GM23338 (cell line): ENCODE measurements at regions not wholly inside any gene's neighbourhood (a gene's known extent, or its start where the extent isn't known, plus 50 kb on each side); places are given as distances from the start of the nearest gene placed in this dataset.

Experiments
- ATAC-seq: fragments of 200-7000 bp; cut with Tn5 transposase; 3 replicates; pipeline ENCODE4 v1.9.1; 2020
- DNase-seq: peaks from one replicate; pipeline ENCODE4 v3.0.0-alpha.2; 2015; ENCODE audit warnings: low spot score
- H2AFZ ChIP-seq: fragments of 200-600 bp; sonication (generic); 2 replicates; pipeline ENCODE4 v1.8.0; 2016; ENCODE audit warnings: antibody characterized with exemption, mild to moderate bottlenecking, moderate library complexity
- H3F3A ChIP-seq: fragments of 200-600 bp; sonication (generic); replicated peaks from 2 replicates; pipeline ENCODE4 v1.8.0; 2017; ENCODE audit warnings: antibody characterized with exemption, mixed run types, low read depth
- H3K27ac ChIP-seq: fragments of 200-600 bp; sonication (generic); 2 replicates; pipeline ENCODE4 v1.6.1; 2016; ENCODE audit warnings: low read depth
- H3K27me3 ChIP-seq: fragments of 200-600 bp; sonication (generic); 2 replicates; pipeline ENCODE4 v1.8.0; 2016; ENCODE audit warnings: mild to moderate bottlenecking, mixed run types, moderate library complexity; ENCODE audit not compliant: insufficient read depth
- H3K36me3 ChIP-seq: fragments of 200-600 bp; sonication (generic); 2 replicates; pipeline ENCODE4 v1.8.0; 2016; ENCODE audit warnings: mild to moderate bottlenecking; ENCODE audit not compliant: insufficient read depth
- H3K4me1 ChIP-seq: fragments of 200-600 bp; sonication (generic); 2 replicates; pipeline ENCODE4 v1.8.0; 2016; ENCODE audit warnings: mild to moderate bottlenecking, moderate library complexity; ENCODE audit not compliant: insufficient read depth
- H3K4me2 ChIP-seq: fragments of 200-600 bp; sonication (generic); 2 replicates; pipeline ENCODE4 v1.7.1; 2017; ENCODE audit warnings: mixed run types
- H3K4me3 ChIP-seq: fragments of 200-600 bp; sonication (generic); 2 replicates; pipeline ENCODE4 v1.6.1; 2016; ENCODE audit warnings: mixed run types
- H3K79me2 ChIP-seq: fragments of 200-600 bp; sonication (generic); replicated peaks from 2 replicates; pipeline ENCODE4 v1.8.0; 2017; ENCODE audit warnings: mild to moderate bottlenecking; ENCODE audit not compliant: insufficient read depth
- H3K9me2 ChIP-seq: fragments of 200-600 bp; sonication (generic); 2 replicates; pipeline ENCODE4 v1.8.0; 2017; ENCODE audit not compliant: insufficient read depth
- H4K20me1 ChIP-seq: fragments of 200-600 bp; sonication (generic); replicated peaks from 2 replicates; pipeline ENCODE4 v1.8.0; 2017; ENCODE audit warnings: mild to moderate bottlenecking; ENCODE audit not compliant: insufficient read depth
- H3K27ac Mint-ChIP-seq: 2 replicates; pipeline ENCODE4 v1.8.0; 2020; ENCODE audit warnings: inconsistent platforms, mild to moderate bottlenecking, moderate library complexity, mixed read lengths
- H3K27me3 Mint-ChIP-seq: 3 replicates; pipeline ENCODE4 v1.8.0; 2022; ENCODE audit warnings: low read depth, mild to moderate bottlenecking, moderate library complexity, mixed read lengths, inconsistent platforms; ENCODE audit not compliant: insufficient read depth, poor library complexity
- H3K36me3 Mint-ChIP-seq: 3 replicates; pipeline ENCODE4 v1.8.0; 2021; ENCODE audit warnings: low read depth, mild to moderate bottlenecking, inconsistent platforms, moderate library complexity, mixed read lengths
- H3K4me1 Mint-ChIP-seq: 3 replicates; pipeline ENCODE4 v1.8.0; 2020; ENCODE audit warnings: mild to moderate bottlenecking, inconsistent platforms, mixed read lengths
- H3K4me3 Mint-ChIP-seq: 3 replicates; pipeline ENCODE4 v1.8.0; 2021; ENCODE audit warnings: moderate library complexity, mild to moderate bottlenecking, inconsistent platforms, mixed read lengths
- H3K9me3 Mint-ChIP-seq: 3 replicates; pipeline ENCODE4 v1.8.0; 2020; ENCODE audit warnings: moderate library complexity, mild to moderate bottlenecking, inconsistent platforms, mixed read lengths
- CREB1 ChIP-seq: fragments of 250-450 bp; sonication (Bioruptor Pico); IDR thresholded peaks from 2 replicates; pipeline ENCODE4 v1.5.0; 2020; ENCODE audit warnings: low read depth, mild to moderate bottlenecking, moderate library complexity
- EZH2 ChIP-seq: fragments of 200-600 bp; sonication (generic); IDR thresholded peaks from one replicate; pipeline ENCODE4 v1.8.0; 2017; ENCODE audit warnings: antibody characterized with exemption, mild to moderate bottlenecking, low read depth; ENCODE audit not compliant: unreplicated experiment
- EZH2phosphoT487 ChIP-seq: fragments of 200-600 bp; sonication (generic); IDR thresholded peaks from one replicate; pipeline ENCODE4 v1.8.1; 2018; ENCODE audit warnings: antibody characterized with exemption; ENCODE audit not compliant: unreplicated experiment
- JUNB ChIP-seq: IDR thresholded peaks from one replicate; pipeline ENCODE4 v1.6.1; 2016; ENCODE audit warnings: antibody characterized with exemption; ENCODE audit not compliant: unreplicated experiment
- NANOG ChIP-seq: IDR thresholded peaks from 2 replicates; pipeline ENCODE4 v1.6.1; 2016; ENCODE audit warnings: antibody characterized with exemption, borderline replicate concordance
- POLR2AphosphoS5 ChIP-seq: IDR thresholded peaks from 2 replicates; pipeline ENCODE4 v1.6.1; 2016; ENCODE audit warnings: antibody characterized with exemption, low read depth
- STAT1 ChIP-seq: IDR thresholded peaks from one replicate; pipeline ENCODE4 v1.6.1; 2016; ENCODE audit warnings: antibody characterized with exemption; ENCODE audit not compliant: unreplicated experiment
- ZNF331 ChIP-seq: fragments of 250-450 bp; sonication (Bioruptor Pico); IDR thresholded peaks from 2 replicates; pipeline ENCODE4 v1.5.0; 2020; ENCODE audit warnings: low read depth, mild to moderate bottlenecking, moderate library complexity
- TF ChIP-seq, protein P1 (sequence below): fragments of 250-450 bp; sonication (Bioruptor Pico); IDR thresholded peaks from 2 replicates; pipeline ENCODE4 v1.5.0; 2020; ENCODE audit warnings: mild to moderate bottlenecking, moderate library complexity
- TF ChIP-seq, protein P2 (sequence below): IDR thresholded peaks from 2 replicates; pipeline ENCODE4 v1.6.1; 2016; ENCODE audit warnings: antibody characterized with exemption
- TF ChIP-seq, protein P3 (sequence below), 2 experiments: fragments of 200-600 bp in 1 of 2; sonication (generic) in 1 of 2; conservative IDR thresholded peaks; 2 replicates each; pipeline versions ENCODE4 v1.5.1 to v1.6.1; 2016 to 2017; ENCODE audit warnings: antibody characterized with exemption in 2 of 2, low read depth in 2 of 2, mild to moderate bottlenecking in 2 of 2, moderate library complexity in 1 of 2
- TF ChIP-seq, protein P4 (sequence below): IDR thresholded peaks from one replicate; pipeline ENCODE4 v1.6.1; 2018; ENCODE audit warnings: antibody characterized with exemption; ENCODE audit not compliant: unreplicated experiment

DNA sequence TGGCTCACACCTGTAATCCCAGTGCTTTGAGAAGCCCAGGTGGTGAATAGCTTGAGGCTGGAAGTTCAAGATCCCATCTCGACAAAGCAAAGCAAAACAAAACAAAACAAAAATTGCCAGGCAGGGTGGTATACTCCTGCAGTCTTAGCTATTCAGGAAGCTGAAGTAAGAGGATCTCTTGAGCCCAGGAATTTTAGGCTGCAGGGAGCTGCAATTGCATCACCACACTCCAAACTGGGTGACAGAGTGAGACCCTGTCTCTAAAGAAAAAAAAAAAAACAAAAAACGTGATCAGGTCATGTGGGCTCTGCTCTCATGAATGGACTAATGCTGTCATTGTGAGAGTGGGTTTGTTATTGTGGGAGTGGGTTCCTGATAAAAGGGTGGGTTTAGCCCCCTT lies 409.1 kb downstream of the NPIPA7 start:
- Histone ChIP-seq H3K27ac (no peak overlapping the region), H3K4me1 (peaks cover 19% of the 10 kb centered on the region), H3K4me2 (no peak overlapping the region), H3K27me3 (no peaks in the 10 kb centered on the region), H4K20me1 (no peaks in the 10 kb centered on the region), H3K9me2 (no peaks in the 10 kb centered on the region), H3F3A (no peaks in the 10 kb centered on the region), H3K79me2 (no peaks in the 10 kb centered on the region), H3K36me3 (peaks cover 10% of the 10 kb centered on the region; the same call in 1 of the 2 replicates), H2AFZ (peak overlapping the region; percentile 48; the same call in 1 of the 2 replicates), H3K4me3 (no peak overlapping the region)
- Mint-ChIP-seq H3K4me3 (no peak overlapping the region), H3K27me3 (no peaks in the 10 kb centered on the region), H3K4me1 (peaks cover 35% of the 10 kb centered on the region), H3K36me3 (peaks cover 9% of the 10 kb centered on the region; the same call in 2 of the 3 replicates), H3K9me3 (peaks cover 18% of the 10 kb centered on the region), H3K27ac (peak overlapping the region; percentile 80; the same call in 1 of the 2 replicates)
- DNase-seq (peak; percentile 40), ATAC-seq (peak; percentile 87)
- no peak for TF ChIP-seq EZH2
- no peak for TF ChIP-seq NANOG
- TF ChIP-seq STAT1: no peak
- TF ChIP-seq ZNF331: no peak
- no peak for TF ChIP-seq EZH2phosphoT487
- TF ChIP-seq, protein P1, sequence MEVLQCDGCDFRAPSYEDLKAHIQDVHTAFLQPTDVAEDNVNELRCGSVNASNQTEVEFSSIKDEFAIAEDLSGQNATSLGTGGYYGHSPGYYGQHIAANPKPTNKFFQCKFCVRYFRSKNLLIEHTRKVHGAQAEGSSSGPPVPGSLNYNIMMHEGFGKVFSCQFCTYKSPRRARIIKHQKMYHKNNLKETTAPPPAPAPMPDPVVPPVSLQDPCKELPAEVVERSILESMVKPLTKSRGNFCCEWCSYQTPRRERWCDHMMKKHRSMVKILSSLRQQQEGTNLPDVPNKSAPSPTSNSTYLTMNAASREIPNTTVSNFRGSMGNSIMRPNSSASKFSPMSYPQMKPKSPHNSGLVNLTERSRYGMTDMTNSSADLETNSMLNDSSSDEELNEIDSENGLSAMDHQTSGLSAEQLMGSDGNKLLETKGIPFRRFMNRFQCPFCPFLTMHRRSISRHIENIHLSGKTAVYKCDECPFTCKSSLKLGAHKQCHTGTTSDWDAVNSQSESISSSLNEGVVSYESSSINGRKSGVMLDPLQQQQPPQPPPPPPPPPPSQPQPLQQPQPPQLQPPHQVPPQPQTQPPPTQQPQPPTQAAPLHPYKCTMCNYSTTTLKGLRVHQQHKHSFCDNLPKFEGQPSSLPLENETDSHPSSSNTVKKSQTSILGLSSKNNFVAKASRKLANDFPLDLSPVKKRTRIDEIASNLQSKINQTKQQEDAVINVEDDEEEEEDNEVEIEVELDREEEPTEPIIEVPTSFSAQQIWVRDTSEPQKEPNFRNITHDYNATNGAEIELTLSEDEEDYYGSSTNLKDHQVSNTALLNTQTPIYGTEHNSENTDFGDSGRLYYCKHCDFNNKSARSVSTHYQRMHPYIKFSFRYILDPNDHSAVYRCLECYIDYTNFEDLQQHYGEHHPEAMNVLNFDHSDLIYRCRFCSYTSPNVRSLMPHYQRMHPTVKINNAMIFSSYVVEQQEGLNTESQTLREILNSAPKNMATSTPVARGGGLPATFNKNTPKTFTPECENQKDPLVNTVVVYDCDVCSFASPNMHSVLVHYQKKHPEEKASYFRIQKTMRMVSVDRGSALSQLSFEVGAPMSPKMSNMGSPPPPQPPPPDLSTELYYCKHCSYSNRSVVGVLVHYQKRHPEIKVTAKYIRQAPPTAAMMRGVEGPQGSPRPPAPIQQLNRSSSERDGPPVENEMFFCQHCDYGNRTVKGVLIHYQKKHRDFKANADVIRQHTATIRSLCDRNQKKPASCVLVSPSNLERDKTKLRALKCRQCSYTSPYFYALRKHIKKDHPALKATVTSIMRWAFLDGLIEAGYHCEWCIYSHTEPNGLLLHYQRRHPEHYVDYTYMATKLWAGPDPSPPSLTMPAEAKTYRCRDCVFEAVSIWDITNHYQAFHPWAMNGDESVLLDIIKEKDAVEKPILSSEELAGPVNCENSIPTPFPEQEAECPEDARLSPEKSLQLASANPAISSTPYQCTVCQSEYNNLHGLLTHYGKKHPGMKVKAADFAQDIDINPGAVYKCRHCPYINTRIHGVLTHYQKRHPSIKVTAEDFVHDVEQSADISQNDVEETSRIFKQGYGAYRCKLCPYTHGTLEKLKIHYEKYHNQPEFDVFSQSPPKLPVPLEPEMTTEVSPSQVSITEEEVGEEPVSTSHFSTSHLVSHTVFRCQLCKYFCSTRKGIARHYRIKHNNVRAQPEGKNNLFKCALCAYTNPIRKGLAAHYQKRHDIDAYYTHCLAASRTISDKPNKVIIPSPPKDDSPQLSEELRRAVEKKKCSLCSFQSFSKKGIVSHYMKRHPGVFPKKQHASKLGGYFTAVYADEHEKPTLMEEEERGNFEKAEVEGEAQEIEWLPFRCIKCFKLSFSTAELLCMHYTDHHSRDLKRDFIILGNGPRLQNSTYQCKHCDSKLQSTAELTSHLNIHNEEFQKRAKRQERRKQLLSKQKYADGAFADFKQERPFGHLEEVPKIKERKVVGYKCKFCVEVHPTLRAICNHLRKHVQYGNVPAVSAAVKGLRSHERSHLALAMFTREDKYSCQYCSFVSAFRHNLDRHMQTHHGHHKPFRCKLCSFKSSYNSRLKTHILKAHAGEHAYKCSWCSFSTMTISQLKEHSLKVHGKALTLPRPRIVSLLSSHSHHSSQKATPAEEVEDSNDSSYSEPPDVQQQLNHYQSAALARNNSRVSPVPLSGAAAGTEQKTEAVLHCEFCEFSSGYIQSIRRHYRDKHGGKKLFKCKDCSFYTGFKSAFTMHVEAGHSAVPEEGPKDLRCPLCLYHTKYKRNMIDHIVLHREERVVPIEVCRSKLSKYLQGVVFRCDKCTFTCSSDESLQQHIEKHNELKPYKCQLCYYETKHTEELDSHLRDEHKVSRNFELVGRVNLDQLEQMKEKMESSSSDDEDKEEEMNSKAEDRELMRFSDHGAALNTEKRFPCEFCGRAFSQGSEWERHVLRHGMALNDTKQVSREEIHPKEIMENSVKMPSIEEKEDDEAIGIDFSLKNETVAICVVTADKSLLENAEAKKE: no peak
- TF ChIP-seq POLR2AphosphoS5: no peak
- TF ChIP-seq, protein P2, sequence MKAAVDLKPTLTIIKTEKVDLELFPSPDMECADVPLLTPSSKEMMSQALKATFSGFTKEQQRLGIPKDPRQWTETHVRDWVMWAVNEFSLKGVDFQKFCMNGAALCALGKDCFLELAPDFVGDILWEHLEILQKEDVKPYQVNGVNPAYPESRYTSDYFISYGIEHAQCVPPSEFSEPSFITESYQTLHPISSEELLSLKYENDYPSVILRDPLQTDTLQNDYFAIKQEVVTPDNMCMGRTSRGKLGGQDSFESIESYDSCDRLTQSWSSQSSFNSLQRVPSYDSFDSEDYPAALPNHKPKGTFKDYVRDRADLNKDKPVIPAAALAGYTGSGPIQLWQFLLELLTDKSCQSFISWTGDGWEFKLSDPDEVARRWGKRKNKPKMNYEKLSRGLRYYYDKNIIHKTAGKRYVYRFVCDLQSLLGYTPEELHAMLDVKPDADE: no peak
- no peak for TF ChIP-seq CREB1 (CRISPR knock-in tag)
- TF ChIP-seq, protein P3, sequence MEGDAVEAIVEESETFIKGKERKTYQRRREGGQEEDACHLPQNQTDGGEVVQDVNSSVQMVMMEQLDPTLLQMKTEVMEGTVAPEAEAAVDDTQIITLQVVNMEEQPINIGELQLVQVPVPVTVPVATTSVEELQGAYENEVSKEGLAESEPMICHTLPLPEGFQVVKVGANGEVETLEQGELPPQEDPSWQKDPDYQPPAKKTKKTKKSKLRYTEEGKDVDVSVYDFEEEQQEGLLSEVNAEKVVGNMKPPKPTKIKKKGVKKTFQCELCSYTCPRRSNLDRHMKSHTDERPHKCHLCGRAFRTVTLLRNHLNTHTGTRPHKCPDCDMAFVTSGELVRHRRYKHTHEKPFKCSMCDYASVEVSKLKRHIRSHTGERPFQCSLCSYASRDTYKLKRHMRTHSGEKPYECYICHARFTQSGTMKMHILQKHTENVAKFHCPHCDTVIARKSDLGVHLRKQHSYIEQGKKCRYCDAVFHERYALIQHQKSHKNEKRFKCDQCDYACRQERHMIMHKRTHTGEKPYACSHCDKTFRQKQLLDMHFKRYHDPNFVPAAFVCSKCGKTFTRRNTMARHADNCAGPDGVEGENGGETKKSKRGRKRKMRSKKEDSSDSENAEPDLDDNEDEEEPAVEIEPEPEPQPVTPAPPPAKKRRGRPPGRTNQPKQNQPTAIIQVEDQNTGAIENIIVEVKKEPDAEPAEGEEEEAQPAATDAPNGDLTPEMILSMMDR (conservative IDR thresholded peaks at IDR 0.05; ENCODE audit: low read depth in 2 of 2): no peak
- no peak for TF ChIP-seq JUNB
- TF ChIP-seq, protein P4, sequence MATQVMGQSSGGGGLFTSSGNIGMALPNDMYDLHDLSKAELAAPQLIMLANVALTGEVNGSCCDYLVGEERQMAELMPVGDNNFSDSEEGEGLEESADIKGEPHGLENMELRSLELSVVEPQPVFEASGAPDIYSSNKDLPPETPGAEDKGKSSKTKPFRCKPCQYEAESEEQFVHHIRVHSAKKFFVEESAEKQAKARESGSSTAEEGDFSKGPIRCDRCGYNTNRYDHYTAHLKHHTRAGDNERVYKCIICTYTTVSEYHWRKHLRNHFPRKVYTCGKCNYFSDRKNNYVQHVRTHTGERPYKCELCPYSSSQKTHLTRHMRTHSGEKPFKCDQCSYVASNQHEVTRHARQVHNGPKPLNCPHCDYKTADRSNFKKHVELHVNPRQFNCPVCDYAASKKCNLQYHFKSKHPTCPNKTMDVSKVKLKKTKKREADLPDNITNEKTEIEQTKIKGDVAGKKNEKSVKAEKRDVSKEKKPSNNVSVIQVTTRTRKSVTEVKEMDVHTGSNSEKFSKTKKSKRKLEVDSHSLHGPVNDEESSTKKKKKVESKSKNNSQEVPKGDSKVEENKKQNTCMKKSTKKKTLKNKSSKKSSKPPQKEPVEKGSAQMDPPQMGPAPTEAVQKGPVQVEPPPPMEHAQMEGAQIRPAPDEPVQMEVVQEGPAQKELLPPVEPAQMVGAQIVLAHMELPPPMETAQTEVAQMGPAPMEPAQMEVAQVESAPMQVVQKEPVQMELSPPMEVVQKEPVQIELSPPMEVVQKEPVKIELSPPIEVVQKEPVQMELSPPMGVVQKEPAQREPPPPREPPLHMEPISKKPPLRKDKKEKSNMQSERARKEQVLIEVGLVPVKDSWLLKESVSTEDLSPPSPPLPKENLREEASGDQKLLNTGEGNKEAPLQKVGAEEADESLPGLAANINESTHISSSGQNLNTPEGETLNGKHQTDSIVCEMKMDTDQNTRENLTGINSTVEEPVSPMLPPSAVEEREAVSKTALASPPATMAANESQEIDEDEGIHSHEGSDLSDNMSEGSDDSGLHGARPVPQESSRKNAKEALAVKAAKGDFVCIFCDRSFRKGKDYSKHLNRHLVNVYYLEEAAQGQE: no peak
